ENCODE measurements at regions not wholly inside any gene's neighbourhood (a gene's known extent, or its start where the extent isn't known, plus 50 kb on each side); places are given as distances from the start of the nearest gene placed in this dataset.
"Not testable (repeated sequence)": the region's sequence is repeated elsewhere in the genome, so short reads cannot be mapped to it uniquely, and the experiment has no call there.

GRCh38 chr7:20521243-20521642 is 94.2 kb upstream of the ABCB5 start:
- DNase-seq = no peak

DNA sequence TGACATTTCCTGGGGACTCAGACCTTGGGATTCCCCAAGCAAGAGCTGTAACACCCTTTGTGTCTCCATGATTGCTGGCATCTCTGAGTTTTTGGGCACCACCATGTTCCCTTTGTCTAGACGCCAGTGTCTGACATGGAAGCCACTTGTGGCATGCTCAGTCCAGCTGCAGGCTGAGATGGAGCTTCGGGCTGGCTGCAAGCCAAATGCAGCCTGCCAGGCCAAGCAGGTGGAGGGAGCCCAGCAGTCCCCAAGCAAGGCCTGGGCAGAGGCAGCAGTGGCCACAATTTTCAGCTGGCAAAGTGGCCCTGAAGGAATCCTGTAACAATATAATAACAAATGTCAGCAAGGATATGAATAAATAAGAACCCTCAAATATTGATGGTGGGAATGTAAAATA is 86.2 kb upstream of the ABCB5 start:
- DNase-seq = no peak

DNA sequence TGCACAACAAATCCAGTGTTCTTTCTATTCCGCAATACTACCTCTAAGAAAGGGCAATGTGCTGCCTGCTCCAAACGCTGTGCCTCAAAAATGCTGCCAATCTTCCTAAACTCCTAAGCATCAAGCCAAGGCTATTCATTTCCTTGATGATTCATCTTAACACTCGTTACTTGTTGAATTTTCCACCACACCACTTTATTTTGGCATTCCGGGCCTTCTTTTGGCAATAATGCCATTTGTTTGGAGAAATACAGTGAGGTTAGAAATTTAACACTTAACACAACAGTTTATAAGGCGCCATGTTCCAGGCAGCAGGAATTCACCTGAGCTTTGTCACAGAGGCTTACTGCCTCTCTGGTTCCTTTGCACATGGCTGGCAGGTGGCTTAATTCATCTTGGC is 82.6 kb upstream of the ABCB5 start:
- no peak for DNase-seq

DNA sequence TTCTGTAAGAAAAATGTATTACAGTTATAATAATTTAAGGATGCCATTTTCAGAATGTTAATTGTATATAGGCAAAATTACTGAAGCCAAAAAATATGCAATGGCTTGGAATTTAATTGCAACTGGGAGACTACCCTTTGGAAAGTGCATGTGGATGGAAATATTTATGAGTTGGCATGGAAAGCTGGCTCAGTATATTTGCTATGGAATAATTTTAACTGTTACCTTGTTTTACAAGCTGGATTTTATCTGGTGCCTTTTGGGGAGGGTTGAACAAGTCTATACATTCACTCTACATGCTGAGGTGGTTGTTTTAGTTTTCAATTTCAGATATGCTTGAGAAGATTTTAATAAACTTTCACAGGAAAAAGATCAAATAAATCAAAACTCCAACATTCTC is 80.9 kb upstream of the ABCB5 start:
- no peak for DNase-seq

- DNase-seq = no peak
These were observed 79.9 kb upstream of the ABCB5 start for GRCh38 chr7:20535541-20535940.

DNA sequence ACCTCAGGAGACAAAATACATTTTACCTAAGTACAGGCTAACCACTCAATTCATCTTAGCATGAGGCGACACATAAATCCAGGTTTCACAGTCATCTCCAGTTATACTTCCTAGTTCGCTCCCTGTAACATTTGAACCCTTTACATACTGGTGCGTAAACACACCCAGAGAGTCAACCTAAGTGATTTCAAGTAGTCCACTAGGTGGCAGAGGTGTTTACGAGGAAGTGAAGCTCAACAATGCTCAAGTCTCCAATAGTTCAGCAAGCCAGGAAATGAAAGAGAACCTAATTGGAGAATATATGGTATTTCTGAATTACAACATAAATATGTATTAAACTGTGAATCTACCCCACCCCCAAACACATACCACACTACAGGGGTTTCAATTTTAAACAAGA is 76.3 kb upstream of the ABCB5 start:
- DNase-seq = no peak

DNA sequence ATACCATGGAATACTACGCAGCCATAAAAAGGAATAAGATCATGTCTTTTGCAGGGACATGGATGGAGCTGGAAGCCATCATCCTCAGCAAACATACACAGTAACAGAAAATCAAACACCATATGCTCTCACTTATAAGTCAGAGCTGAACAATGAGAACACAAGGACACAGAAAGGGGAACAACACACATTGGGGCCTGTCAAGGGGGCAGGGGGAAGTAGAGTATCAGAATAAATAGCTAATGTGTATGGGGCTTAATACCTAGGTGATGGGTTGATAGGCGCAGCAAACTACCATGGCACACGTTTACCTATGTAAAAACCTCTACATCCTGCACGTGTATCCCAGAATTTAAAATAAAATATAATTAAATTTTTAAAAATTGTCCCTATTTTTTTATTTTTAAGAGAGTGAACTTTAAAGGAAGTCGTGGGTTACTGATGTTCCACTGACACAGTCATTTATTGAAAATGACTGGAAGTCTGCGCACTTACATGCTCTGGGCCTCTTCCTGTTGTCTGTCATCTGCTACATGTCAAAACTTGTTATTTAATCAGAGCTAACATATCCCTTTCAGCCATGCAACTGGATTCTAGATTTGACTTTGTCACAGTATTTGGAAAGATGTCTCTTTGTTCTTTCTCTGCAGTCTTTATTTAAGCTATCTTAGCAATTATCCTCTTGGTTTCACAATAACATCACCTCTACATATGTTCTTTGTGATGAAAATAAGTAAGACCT is 73.7 kb upstream of the ABCB5 start:
- DNase-seq = no peak

- DNase-seq = no peak
These were observed 72.9 kb upstream of the ABCB5 start for GRCh38 chr7:20542594-20542993.

DNA sequence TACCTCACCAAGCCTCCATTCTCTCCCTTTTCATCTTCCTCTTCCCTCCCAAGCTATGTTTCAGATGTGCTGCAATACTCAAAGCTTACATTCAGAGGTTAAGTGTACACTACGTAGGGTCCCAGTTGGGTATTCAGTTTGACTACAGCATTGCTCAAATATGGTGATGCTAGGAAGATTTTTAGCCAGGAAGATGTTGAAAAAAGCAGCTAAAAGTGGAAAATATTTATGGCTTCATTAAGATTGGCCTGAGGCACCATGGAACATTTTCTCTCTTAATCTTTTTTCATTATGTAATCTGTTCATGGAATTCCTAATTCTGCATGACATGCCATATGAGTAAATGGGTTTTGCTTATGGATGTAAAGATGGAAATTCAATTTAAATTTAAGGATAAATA is 72.0 kb upstream of the ABCB5 start:
- DNase-seq = no peak

DNA sequence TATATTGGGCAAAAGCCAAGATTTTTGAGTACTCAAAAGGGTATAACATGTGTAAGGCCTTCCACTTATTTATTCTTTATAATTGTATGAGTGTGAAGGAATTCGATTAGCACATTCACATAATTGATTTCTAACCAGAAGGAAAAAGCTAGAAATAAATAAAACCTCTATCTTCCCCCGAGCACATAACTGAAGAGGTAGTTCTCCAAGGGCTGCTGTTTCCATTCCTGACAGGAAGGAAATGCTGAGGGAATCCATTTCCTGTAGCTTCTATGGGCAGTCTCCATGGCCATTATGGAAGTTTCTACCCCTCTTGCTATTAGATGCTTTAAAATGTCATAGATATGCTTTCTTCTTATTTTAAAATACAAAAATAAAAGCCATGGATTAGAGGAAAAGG is 70.5 kb upstream of the ABCB5 start:
- DNase-seq = no peak

GRCh38 chr7:20546958-20547357 is 68.5 kb upstream of the ABCB5 start:
- DNase-seq = not testable (repeated sequence)

DNA sequence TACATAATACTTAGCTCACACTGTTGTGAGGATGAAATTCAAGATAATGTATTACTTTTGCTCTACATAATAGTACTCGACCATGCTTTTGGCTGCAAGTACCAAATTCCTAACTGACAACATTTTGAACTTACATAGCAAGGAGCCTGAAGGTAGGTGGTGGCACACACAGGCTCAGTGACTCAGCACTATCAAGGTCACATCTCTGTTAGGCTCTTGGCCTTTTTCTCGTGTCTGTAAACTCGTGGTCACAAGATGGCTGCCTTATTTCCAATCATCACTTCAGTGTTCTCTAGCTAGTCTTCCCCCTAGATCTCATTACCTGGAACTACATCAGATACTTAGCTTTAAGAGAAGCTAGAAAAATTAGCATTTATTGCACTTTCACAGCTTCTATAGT is 61.4 kb upstream of the ABCB5 start:
- DNase-seq = no peak

GRCh38 chr7:20556091-20556490 is 59.4 kb upstream of the ABCB5 start:
- DNase-seq = no peak

GRCh38 chr7:20557116-20557515 is 58.4 kb upstream of the ABCB5 start:
- DNase-seq = no peak

DNA sequence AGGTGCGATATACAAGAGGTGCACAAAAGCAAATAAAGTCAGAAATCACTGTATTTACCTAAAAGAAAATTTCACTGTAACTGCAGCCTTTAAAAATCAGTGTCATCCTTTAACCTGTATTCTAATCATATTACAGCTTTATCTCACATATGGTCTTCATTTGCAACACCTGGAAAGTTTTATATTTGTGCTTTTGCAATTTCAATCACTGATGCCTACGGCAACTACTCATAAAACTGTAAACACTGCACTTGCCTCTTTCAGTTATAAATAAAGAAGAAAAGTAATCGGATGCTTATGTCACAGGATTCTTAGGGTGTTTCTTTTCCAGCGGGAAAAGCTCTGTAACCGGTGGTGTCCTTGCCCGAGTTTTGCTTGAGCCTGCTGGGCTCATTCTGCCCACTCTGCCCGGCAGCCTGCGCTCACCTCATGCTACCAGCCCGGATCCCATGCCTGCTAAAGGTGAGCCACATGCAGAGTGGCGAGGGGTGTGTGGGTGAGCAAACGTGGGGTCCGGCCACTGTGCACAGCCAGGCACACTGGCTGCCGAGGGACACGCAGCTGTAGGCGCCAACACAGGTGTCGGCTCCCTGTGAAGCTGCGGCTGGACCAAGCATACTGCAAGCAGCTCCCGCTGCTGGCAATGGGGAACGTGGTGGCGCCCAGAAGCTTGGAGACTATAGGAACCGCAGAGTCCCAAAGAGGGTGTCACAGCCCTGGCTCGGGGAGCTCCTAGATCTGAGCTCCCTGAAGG is 56.3 kb upstream of the ABCB5 start:
- DNase-seq = no peak

DNA sequence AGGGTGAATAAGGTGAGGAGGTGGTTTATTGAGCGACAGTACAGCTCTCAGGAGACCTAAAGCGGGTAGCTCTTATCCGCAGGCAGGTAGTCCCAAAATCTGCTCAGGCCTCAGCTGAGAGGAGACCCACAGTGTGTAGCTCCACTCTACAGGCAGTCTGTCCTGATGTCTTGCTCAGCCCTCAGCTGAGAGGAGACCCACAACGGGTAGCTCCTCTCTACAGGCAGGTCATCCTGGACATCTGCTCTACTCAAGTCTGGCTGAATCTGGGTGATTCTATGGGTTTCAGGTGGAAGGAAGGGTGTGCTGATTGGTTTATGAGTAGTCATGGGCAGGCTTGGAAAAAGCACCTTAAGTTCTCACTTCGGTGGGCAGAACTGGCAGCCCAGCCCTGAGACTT is 55.6 kb upstream of the ABCB5 start:
- DNase-seq = no peak

GRCh38 chr7:20560325-20561180 is 54.9 kb upstream of the ABCB5 start:
- DNase-seq = no peak

GRCh38 chr7:20561466-20561865 is 54.0 kb upstream of the ABCB5 start:
- DNase-seq = no peak

DNA sequence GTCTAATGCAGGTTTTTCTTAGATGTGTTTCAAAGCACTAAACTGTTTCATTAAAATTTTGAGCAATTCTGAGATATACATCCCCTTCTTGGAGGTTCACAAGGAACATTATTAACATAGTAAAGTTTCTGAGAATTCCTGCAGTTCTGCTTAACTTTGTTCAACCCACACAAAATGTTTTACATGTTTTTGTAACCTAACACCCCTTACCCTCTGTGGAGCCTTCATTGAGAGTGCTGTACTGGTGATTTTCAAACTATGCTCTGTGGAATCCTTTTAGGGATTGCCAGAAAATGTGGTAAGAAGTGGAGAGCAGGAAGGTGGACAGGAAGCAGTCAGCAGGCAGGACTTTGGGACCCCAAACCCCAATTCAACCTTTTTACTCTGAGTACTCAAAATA is 53.6 kb upstream of the ABCB5 start:
- DNase-seq = no peak

- no peak for DNase-seq
These were observed 53.0 kb upstream of the ABCB5 start for GRCh38 chr7:20562461-20562860.

All from NCI-H1092 treated with DMSO at 0.1 percent for 48 hours (cell line).